ENCODE measurements at regions not wholly inside any gene's neighbourhood (a gene's known extent, or its start where the extent isn't known, plus 50 kb on each side); places are given as distances from the start of the nearest gene placed in this dataset.

DNA sequence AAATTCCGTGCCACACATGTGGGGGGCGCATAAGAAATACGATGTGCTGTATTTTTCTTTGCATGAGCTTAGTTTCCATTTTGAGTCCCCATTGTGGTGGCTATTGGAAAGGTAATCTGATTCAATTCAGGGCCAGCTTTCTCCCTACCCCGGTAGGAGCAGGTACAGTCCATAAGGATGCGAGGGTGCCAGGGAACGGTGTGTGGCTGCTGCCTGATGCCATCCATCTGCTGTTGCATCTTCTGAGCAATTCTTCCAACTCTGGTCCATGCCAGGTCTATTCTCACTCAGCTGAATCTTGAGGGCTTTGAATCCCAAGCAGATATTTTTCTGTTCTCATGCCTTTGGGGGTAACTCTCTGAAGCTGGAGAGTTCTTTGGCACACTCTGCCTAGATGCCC, 392.7 kb downstream of the AGTPBP1 start:
- TF ChIP-seq CTCF (IDR thresholded peaks at IDR 0.05) (no peak), POLR2A (IDR thresholded peaks at IDR 0.05) (no peak)
